ENCODE measurements at regions not wholly inside any gene's neighbourhood (a gene's known extent, or its start where the extent isn't known, plus 50 kb on each side); places are given as distances from the start of the nearest gene placed in this dataset.
"Not testable (repeated sequence)": the region's sequence is repeated elsewhere in the genome, so short reads cannot be mapped to it uniquely, and the experiment has no call there.

DNA sequence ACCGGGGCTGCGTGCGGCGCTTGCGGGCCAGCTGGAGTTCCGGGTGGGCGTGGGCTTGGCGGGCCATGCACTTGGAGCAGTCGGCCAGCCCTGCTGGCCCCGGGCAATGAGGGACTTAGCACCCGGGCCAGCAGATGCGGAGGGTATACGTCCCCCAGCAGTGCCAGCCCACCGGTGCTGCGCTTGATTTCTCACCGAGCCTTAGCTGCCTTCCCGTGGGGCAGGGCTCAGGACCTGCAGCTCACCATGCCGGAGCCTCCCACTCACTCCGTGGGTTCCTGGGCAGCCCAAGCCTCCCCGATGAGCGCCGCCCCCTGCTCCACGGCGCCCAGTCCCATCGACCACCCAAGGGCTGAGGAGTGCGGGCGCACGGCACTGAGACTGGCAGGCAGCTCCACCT lies 51.4 kb upstream of the INPP4B start:
- not testable (repeated sequence) for H3K9me3 Mint-ChIP-seq (ENCODE audit: unreplicated experiment); H3K27me3 Mint-ChIP-seq (ENCODE audit: unreplicated experiment); H3K27ac Mint-ChIP-seq (ENCODE audit: unreplicated experiment); DNase-seq; H3K4me3 Mint-ChIP-seq (ENCODE audit: unreplicated experiment); H3K4me1 Mint-ChIP-seq (ENCODE audit: low read depth, unreplicated experiment)
- peaks cover 15% of the 10 kb centered on the region for H3K36me3 Mint-ChIP-seq (ENCODE audit: unreplicated experiment)

DNA sequence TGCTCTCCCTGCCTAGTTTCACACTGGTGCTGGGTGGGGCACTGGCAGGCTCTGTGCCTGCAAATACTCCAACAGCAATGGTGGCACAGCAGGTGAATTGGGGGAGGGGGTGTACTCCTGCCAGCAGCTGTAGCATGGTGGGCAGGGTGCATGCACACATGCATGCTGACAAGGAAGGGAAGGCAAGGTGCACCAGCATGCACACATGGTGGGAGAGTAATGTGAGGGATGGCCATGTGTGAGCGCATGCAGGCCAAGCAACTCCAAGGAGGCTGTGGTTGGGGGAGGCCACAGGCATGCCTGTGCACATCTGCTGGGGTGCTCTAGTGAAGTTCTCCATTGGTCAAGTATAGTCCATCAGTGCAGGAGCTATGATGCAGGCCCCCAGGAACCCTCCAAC lies 54.5 kb upstream of the INPP4B start:
- TF ChIP-seq, protein P1, sequence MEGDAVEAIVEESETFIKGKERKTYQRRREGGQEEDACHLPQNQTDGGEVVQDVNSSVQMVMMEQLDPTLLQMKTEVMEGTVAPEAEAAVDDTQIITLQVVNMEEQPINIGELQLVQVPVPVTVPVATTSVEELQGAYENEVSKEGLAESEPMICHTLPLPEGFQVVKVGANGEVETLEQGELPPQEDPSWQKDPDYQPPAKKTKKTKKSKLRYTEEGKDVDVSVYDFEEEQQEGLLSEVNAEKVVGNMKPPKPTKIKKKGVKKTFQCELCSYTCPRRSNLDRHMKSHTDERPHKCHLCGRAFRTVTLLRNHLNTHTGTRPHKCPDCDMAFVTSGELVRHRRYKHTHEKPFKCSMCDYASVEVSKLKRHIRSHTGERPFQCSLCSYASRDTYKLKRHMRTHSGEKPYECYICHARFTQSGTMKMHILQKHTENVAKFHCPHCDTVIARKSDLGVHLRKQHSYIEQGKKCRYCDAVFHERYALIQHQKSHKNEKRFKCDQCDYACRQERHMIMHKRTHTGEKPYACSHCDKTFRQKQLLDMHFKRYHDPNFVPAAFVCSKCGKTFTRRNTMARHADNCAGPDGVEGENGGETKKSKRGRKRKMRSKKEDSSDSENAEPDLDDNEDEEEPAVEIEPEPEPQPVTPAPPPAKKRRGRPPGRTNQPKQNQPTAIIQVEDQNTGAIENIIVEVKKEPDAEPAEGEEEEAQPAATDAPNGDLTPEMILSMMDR (IDR thresholded peaks at IDR 0.05; ENCODE audit: partially characterized antibody, unreplicated experiment), result no peak
- H3K27ac Mint-ChIP-seq (ENCODE audit: unreplicated experiment), result no peak overlapping the region
- peaks cover 1% of the 10 kb centered on the region for H3K27me3 Mint-ChIP-seq (ENCODE audit: unreplicated experiment)
- no peak overlapping the region for H3K4me3 Mint-ChIP-seq (ENCODE audit: unreplicated experiment)
- no peaks in the 10 kb centered on the region for H3K36me3 Mint-ChIP-seq (ENCODE audit: unreplicated experiment)
- H3K4me1 Mint-ChIP-seq (ENCODE audit: low read depth, unreplicated experiment), result no peaks in the 10 kb centered on the region
- DNase-seq, result no peak
- no peaks in the 10 kb centered on the region for H3K9me3 Mint-ChIP-seq (ENCODE audit: unreplicated experiment)

DNA sequence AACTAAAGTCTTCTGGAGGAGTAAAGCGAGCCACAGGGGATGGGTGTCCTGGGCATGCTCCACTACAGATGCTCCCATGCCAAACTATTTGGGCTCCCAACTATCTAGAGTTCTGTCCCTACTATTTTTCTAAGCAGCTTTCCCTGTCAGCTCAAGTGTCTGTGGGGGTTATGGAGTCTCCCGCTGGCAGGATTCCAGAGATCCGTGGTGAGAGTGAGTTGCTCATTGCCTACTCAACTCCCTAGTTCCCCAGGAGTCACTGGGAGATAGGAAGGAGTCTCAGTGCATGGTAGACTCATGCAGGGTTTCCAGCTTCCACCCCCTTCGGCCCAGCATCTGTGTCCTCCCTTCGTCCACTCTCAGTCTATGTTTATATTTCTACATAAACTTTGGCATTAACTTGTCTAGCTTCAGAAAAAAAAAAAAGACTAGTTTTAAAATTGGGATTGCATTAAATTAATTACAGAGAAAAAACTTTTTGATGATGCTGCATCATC lies 55.1 kb upstream of the INPP4B start:
- no peak for DNase-seq
- TF ChIP-seq, protein P1 (IDR thresholded peaks at IDR 0.05; ENCODE audit: partially characterized antibody, unreplicated experiment), result no peak
- H3K9me3 Mint-ChIP-seq (ENCODE audit: unreplicated experiment), result no peaks in the 10 kb centered on the region
- no peaks in the 10 kb centered on the region for H3K4me1 Mint-ChIP-seq (ENCODE audit: low read depth, unreplicated experiment)
- H3K27me3 Mint-ChIP-seq (ENCODE audit: unreplicated experiment), result peaks cover 1% of the 10 kb centered on the region
- no peaks in the 10 kb centered on the region for H3K36me3 Mint-ChIP-seq (ENCODE audit: unreplicated experiment)
- no peak overlapping the region for H3K27ac Mint-ChIP-seq (ENCODE audit: unreplicated experiment)
- no peak overlapping the region for H3K4me3 Mint-ChIP-seq (ENCODE audit: unreplicated experiment)

DNA sequence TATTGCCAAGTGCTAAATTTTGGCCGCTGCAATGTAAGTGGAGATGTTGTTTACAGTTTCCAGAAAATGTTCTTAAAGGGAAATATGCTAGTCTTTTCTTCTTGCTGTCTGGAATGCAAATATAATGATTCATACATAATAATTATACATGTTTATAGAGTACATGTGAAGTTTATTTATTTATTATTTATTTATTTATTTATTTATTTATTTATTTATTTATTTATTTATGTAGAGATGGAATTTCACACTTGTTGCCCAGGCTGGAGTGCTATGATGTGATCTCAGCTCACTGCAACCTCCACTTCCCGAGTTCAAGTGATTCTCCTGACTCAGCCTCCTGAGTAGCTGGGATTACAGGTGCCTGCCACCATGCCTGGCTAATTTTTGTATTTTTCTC lies 57.5 kb upstream of the INPP4B start:
- H3K27ac Mint-ChIP-seq (ENCODE audit: unreplicated experiment); H3K4me3 Mint-ChIP-seq (ENCODE audit: unreplicated experiment); H3K4me1 Mint-ChIP-seq (ENCODE audit: low read depth, unreplicated experiment); H3K9me3 Mint-ChIP-seq (ENCODE audit: unreplicated experiment); DNase-seq; H3K27me3 Mint-ChIP-seq (ENCODE audit: unreplicated experiment); H3K36me3 Mint-ChIP-seq (ENCODE audit: unreplicated experiment): not testable (repeated sequence)

DNA sequence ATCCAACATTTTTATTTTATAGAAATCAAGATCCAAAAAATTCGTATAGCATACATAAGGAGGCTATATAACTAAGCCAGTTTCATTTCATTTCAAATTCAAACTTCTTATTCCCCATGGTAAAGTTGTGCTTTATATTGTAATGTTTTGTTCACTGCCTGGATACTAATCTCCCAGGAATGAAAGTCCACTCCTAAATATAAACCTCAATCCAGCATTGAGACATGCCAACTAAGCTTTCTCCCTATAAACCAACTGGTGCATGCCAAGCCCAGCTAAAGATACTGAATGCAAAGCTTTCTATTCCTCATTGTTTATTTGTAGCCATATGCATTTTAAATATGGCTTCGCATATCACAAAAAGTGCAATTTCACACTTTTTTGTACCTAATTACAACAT lies 63.8 kb upstream of the INPP4B start:
- Mint-ChIP-seq H3K27me3 (ENCODE audit: unreplicated experiment) (peaks cover 3% of the 10 kb centered on the region), H3K27ac (ENCODE audit: unreplicated experiment) (no peak overlapping the region)
- TF ChIP-seq, protein P1 (IDR thresholded peaks at IDR 0.05; ENCODE audit: partially characterized antibody, unreplicated experiment), result no peak

DNA sequence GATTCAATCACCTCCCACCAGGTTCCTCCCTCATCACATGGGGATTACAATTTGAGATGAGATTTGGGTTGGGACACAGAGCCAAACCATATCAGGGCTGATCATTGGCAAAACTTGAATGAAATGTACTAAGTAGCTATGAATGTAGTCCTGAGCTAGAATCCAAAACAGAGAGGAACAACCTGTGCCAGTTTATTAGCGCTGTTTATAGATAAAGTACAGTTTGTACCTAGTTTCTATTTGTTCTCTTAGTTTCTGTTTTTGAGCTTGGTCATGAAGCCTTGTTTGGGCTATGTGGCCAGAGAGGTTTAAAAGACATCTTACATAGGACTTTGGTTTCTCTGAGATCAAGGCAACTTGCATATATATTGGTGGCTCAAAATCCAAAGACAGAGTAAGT lies 66.9 kb upstream of the INPP4B start:
- H3K27me3 Mint-ChIP-seq (ENCODE audit: unreplicated experiment), result peaks cover 3% of the 10 kb centered on the region
- DNase-seq, result no peak
- H3K4me3 Mint-ChIP-seq (ENCODE audit: unreplicated experiment), result no peak overlapping the region
- peaks cover 9% of the 10 kb centered on the region for H3K4me1 Mint-ChIP-seq (ENCODE audit: low read depth, unreplicated experiment)
- H3K36me3 Mint-ChIP-seq (ENCODE audit: unreplicated experiment), result no peaks in the 10 kb centered on the region
- no peaks in the 10 kb centered on the region for H3K9me3 Mint-ChIP-seq (ENCODE audit: unreplicated experiment)
- no peak overlapping the region for H3K27ac Mint-ChIP-seq (ENCODE audit: unreplicated experiment)
- TF ChIP-seq, protein P1 (IDR thresholded peaks at IDR 0.05; ENCODE audit: partially characterized antibody, unreplicated experiment), result no peak

More for the DNA sequence above, 63.8 kb upstream of the INPP4B start:
- DNase-seq, result no peak
- no peaks in the 10 kb centered on the region for H3K36me3 Mint-ChIP-seq (ENCODE audit: unreplicated experiment)
- H3K4me1 Mint-ChIP-seq (ENCODE audit: low read depth, unreplicated experiment), result peaks cover 6% of the 10 kb centered on the region
- H3K9me3 Mint-ChIP-seq (ENCODE audit: unreplicated experiment), result no peaks in the 10 kb centered on the region
- no peak overlapping the region for H3K4me3 Mint-ChIP-seq (ENCODE audit: unreplicated experiment)

All from glutamatergic neuron (in vitro differentiated cells).